ENCODE measurements at regions not wholly inside any gene's neighbourhood (a gene's known extent, or its start where the extent isn't known, plus 50 kb on each side); places are given as distances from the start of the nearest gene placed in this dataset.
"Not testable (repeated sequence)": the region's sequence is repeated elsewhere in the genome, so short reads cannot be mapped to it uniquely, and the experiment has no call there.

DNA sequence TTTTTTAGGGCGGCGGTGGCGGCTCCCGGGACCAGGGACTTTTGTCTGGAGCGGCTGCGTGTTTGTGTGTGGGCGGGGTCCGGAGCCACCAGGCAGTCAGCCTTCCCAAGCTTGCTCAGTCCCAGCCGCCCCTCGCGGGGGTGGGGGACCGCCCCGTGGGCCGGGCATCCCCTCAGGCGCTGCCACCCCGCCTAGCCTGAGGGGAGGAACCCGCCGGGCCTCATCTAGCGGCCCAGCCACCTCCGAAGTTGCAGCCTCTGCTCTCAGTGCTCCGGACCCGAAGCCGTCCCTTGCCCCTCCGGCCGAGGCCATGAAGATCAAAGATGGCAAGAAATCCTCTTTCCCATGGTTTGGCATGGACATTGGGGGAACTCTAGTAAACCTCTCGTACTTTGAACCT, 235.2 kb downstream of the OR4C45 start:
- TF ChIP-seq CTCF (IDR thresholded peaks at IDR 0.05): no peak
- intact Hi-C loops (cut with DNase I): no loop called here
- DNase-seq (no peak), ATAC-seq (no peak)
- Histone ChIP-seq H3K27ac (no peak overlapping the region), H3K27me3 (ENCODE audit: insufficient read depth in 3 of 3, low read length in 2 of 3) (no peaks in the 10 kb centered on the region), H3K4me1 (no peaks in the 10 kb centered on the region), H3K36me3 (ENCODE audit: insufficient read depth in 1 of 2, low read depth in 1 of 2) (no peaks in the 10 kb centered on the region), H3K4me3 (no peak overlapping the region), H3K9me3 (peaks cover 2% of the 10 kb centered on the region)
- 75 to 78% (median 76%) methylated on average over 25 to 26 of the region's 26 CpGs for WGBS, 3 donors

DNA sequence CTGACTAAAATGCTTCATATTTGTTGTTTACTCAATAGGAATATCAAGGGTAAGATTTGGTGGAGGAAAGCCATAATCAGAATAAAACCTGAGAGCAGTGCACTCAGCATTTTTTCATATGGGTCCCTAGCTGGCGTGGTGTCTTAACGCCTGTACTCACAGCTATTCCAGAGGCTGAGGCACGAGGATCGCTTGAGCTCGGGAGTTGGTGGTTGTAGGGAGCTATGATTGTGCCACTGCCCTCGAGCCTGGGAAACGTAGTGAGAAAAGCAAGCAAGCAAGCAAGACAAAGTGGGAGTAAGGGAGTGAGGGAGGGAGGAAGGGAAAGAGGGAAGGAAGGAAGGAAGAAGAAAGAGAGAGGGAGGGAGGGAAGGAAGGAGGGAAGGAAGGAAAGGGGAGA, 242.5 kb downstream of the OR4C45 start:
- no peak overlapping the region for H3K4me3 ChIP-seq
- H3K9me3 ChIP-seq: no peaks in the 10 kb centered on the region
- ATAC-seq (no peak), DNase-seq (no peak)
- H3K27ac ChIP-seq: no peak overlapping the region
- H3K27me3 ChIP-seq (ENCODE audit: insufficient read depth in 3 of 3, low read length in 2 of 3): no peaks in the 10 kb centered on the region
- H3K36me3 ChIP-seq (ENCODE audit: insufficient read depth in 1 of 2, low read depth in 1 of 2): no peaks in the 10 kb centered on the region
- intact Hi-C loops (cut with DNase I): no loop called here
- H3K4me1 ChIP-seq: no peaks in the 10 kb centered on the region
- TF ChIP-seq CTCF (IDR thresholded peaks at IDR 0.05): no peak
- WGBS, 3 donors: 72 to 75% (median 73%) methylated on average over 7 of the region's 7 CpGs

GRCh38 chr11:50278756-50279155, 246.1 kb downstream of the OR4C45 start:
- whole genome bisulfite sequencing, 3 donors: 84 to 86% (median 84%) methylated on average over 24 of the region's 24 CpGs
- no peak overlapping the region for H3K27ac ChIP-seq
- no peaks in the 10 kb centered on the region for H3K36me3 ChIP-seq (ENCODE audit: insufficient read depth in 1 of 2, low read depth in 1 of 2)
- no peak for TF ChIP-seq CTCF (IDR thresholded peaks at IDR 0.05)
- DNase-seq (no peak), ATAC-seq (no peak)
- no peak overlapping the region for H3K4me3 ChIP-seq
- intact Hi-C loops (cut with DNase I): no loop called here
- H3K9me3 ChIP-seq: no peaks in the 10 kb centered on the region
- no peaks in the 10 kb centered on the region for H3K4me1 ChIP-seq
- H3K27me3 ChIP-seq (ENCODE audit: insufficient read depth in 3 of 3, low read length in 2 of 3): no peaks in the 10 kb centered on the region

DNA sequence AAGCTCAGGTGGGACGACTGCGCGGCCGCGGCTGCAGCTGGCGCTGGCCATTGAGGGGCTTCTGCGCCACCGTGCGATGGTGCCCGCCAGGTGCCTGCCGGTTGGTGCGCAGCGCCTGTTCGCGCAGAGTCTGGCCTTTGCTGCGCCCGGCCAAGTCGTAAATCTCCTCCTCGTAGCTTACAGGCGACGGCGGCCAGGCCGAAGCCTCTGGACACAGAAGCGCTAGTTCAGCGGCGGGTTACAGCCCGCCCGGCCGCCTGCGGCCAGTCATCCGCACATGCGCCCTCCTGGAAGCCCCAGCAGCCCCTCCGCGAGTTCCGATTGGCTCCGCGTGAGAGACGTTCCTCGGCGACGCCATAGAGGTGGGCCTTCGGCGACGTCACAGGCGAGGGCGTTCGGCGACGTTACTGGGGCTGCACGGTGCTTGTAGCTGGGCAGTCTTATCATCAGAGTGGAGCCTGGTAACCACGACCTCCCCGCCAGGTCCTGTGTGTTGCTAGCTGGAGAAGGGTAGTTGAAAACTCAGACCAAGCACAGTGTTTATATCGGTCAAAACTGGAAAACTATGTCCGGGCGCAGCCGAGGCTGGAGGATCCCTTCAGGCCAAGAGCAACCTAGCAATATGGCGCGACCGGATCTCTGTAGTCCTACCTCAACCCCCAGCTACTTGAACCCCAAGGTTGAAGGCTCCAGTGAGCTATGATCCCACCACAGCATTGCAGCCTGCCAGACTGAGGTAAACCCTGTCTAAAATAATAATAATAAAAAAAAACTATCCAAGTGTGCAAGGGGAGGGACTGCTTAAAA, 265.7 kb downstream of the OR4C45 start:
- Histone ChIP-seq H3K36me3 (ENCODE audit: insufficient read depth in 1 of 2, low read depth in 1 of 2) (no peaks in the 10 kb centered on the region), H3K4me3 (no peak overlapping the region), H3K9me3 (peaks cover 6% of the 10 kb centered on the region), H3K27ac (no peak overlapping the region), H3K27me3 (ENCODE audit: insufficient read depth in 3 of 3, low read length in 2 of 3) (no peaks in the 10 kb centered on the region), H3K4me1 (no peaks in the 10 kb centered on the region)
- DNase-seq (no peak), ATAC-seq (peak in 1 of 4 donors; percentile 35)
- WGBS, 3 donors: 69 to 78% (median 76%) methylated on average over 59 of the region's 59 CpGs
- TF ChIP-seq CTCF (IDR thresholded peaks at IDR 0.05): no peak
- intact Hi-C loops (cut with DNase I): no loop called here

DNA sequence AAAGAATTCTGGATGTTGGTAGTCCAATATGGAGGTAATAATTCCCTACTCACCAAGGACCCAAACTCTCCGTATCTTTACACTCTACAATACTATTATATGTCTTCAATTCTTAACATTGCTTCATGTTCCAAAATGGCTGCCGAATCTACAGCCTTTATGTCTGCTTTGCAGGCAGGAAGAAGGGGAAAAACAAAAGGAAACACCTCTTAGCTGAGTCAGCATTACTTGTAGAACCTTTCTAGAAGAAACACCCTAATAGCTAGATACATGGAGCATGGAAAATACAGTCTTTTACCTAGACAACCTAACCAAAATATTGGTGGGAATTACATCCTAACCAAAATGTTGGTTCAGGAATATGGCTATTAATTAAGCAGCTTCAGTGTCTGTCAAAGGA, 298.0 kb downstream of the OR4C45 start:
- ATAC-seq; H3K9me3 ChIP-seq; H3K36me3 ChIP-seq (ENCODE audit: insufficient read depth in 1 of 2, low read depth in 1 of 2); H3K27me3 ChIP-seq (ENCODE audit: insufficient read depth in 3 of 3, low read length in 2 of 3); H3K4me1 ChIP-seq; DNase-seq; H3K27ac ChIP-seq; intact Hi-C loops (cut with DNase I); H3K4me3 ChIP-seq: not testable (repeated sequence)
- WGBS, 3 donors: 58 to 60% (median 59%) methylated on average over 2 of the region's 2 CpGs

Measured in psoas muscle (tissue), 7 donors.